PC-3 (cell line): ENCODE measurements at regions not wholly inside any gene's neighbourhood (a gene's known extent, or its start where the extent isn't known, plus 50 kb on each side); places are given as distances from the start of the nearest gene placed in this dataset.

Experiments used
- ATAC-seq: fragments of 200-7000 bp; cut with Tn5 transposase; 2 replicates; pipeline ENCODE4 v1.9.1; 2020; ENCODE audit warnings: mild to moderate bottlenecking, moderate library complexity
- BruUV-seq: library from RNA; stranded (reverse); fragments of 400-500 nt; replicated peaks from 2 replicates; lab custom pipeline; 2021; lab: Mats Ljungman, UMichigan
- CTCF ChIA-PET: fragments of 300-600 bp; sonication (Branson Sonifier 250); formaldehyde crosslinking; loops from one replicate; lab custom pipeline; 2022; ENCODE audit warnings: antibody characterized with exemption; lab: Charles Lee
- POLR2A ChIA-PET: fragments of 300-600 bp; sonication (Branson Sonifier 250); formaldehyde crosslinking; loops from one replicate; lab custom pipeline; 2022; ENCODE audit warnings: antibody characterized with exemption; ENCODE audit not compliant: unreplicated experiment; lab: Charles Lee
- DNase-seq: peaks from one replicate; pipeline ENCODE4 v3.0.0-alpha.2; 2015
- H2AFZ ChIP-seq: fragments of 300-600 bp; sonication (generic); 2 replicates; pipeline ENCODE4 v1.6.0; 2016; ENCODE audit warnings: antibody characterized with exemption, low read length
- H3F3A ChIP-seq: fragments of 300-600 bp; sonication (generic); one replicate; pipeline ENCODE4 v1.6.0; 2017; ENCODE audit warnings: antibody characterized with exemption, low read length, control low read depth, mild to moderate bottlenecking; ENCODE audit not compliant: unreplicated experiment
- H3K27ac ChIP-seq: fragments of 300-600 bp; sonication (generic); 2 replicates; pipeline ENCODE4 v1.5.1; 2016; ENCODE audit warnings: mild to moderate bottlenecking, low read length
- H3K27me3 ChIP-seq: fragments of 300-600 bp; sonication (generic); 2 replicates; pipeline ENCODE4 v1.6.1; 2016; ENCODE audit warnings: low read length, mixed read lengths
- H3K36me3 ChIP-seq: fragments of 300-600 bp; sonication (generic); 2 replicates; pipeline ENCODE4 v1.6.1; 2016; ENCODE audit warnings: low read depth, mixed run types, low read length, mixed read lengths
- H3K4me1 ChIP-seq: fragments of 300-600 bp; sonication (generic); 2 replicates; pipeline ENCODE4 v1.5.1; 2016; ENCODE audit warnings: low read length; ENCODE audit not compliant: insufficient read depth
- H3K4me2 ChIP-seq: fragments of 300-600 bp; sonication (generic); 2 replicates; pipeline ENCODE4 v1.6.0; 2016; ENCODE audit warnings: low read length
- H3K4me3 ChIP-seq: fragments of 300-600 bp; sonication (generic); 2 replicates; pipeline ENCODE4 v1.5.1; 2016; ENCODE audit warnings: mild to moderate bottlenecking, low read length, mixed read lengths
- H3K79me2 ChIP-seq: fragments of 300-600 bp; sonication (generic); 2 replicates; pipeline ENCODE4 v1.6.1; 2017; ENCODE audit warnings: low read length, mixed read lengths
- H3K9ac ChIP-seq: fragments of 300-600 bp; sonication (generic); 2 replicates; pipeline ENCODE4 v1.6.0; 2016; ENCODE audit warnings: mild to moderate bottlenecking, low read length
- H3K9me2 ChIP-seq: fragments of 300-600 bp; sonication (generic); replicated peaks from 2 replicates; pipeline ENCODE4 v1.6.1; 2016; ENCODE audit warnings: mixed run types, low read length, mixed read lengths
- H3K9me3 ChIP-seq: fragments of 300-600 bp; sonication (generic); 2 replicates; pipeline ENCODE4 v1.6.1; 2016; ENCODE audit warnings: low read length, mixed read lengths
- H4K20me1 ChIP-seq: fragments of 300-600 bp; sonication (generic); 2 replicates; pipeline ENCODE4 v1.6.1; 2016; ENCODE audit warnings: low read length, mixed read lengths
- CTCF ChIP-seq: fragments of 300-600 bp; sonication (generic); conservative IDR thresholded peaks from 2 replicates; pipeline ENCODE4 v1.5.1; 2017; ENCODE audit warnings: antibody characterized with exemption, low read depth, mild to moderate bottlenecking, low read length
- EZH2 ChIP-seq: fragments of 300-600 bp; sonication (generic); IDR thresholded peaks from one replicate; pipeline ENCODE4 v1.6.1; 2017; ENCODE audit warnings: antibody characterized with exemption, mild to moderate bottlenecking, low read length; ENCODE audit not compliant: unreplicated experiment
- EZH2phosphoT487 ChIP-seq: fragments of 300-600 bp; sonication (generic); IDR thresholded peaks from 2 replicates; pipeline ENCODE4 v1.6.1; 2018; ENCODE audit warnings: mild to moderate bottlenecking, antibody characterized with exemption, low read length, borderline replicate concordance
- intact Hi-C: fragments of 100-400 bp; cut with micrococcal nuclease; formaldehyde crosslinking; loops from 2 replicates; pipeline ENCODE4 v1.9.0; 2023

- Histone ChIP-seq H3K79me2 (no peaks in the 10 kb centered on the region), H4K20me1 (no peaks in the 10 kb centered on the region), H3K9me3 (0 out of 2 replicates have a peak, but pooled peaks cover 3% of the 10 kb centered on the region), H3F3A (no peaks in the 10 kb centered on the region), H3K9me2 (no peaks in the 10 kb centered on the region), H3K27me3 (no peaks in the 10 kb centered on the region), H3K4me3 (no peak overlapping the region), H3K9ac (no peak overlapping the region), H3K36me3 (no peaks in the 10 kb centered on the region), H2AFZ (no peak overlapping the region), H3K27ac (no peak overlapping the region), H3K4me2 (no peak overlapping the region), H3K4me1 (no peaks in the 10 kb centered on the region)
- DNase-seq: no peak
- CTCF ChIA-PET: no interaction called here
- no peak for ATAC-seq
- TF ChIP-seq EZH2phosphoT487: no peak
- TF ChIP-seq EZH2: no peak
- no peak for TF ChIP-seq CTCF
- intact Hi-C loops: no loop called here
- POLR2A ChIA-PET: no interaction called here
- BruUV-seq: no TSS peak
These were observed 201.2 kb downstream of the FGF10 start for GRCh38 chr5:44187973-44188372.

- H4K20me1 ChIP-seq: no peaks in the 10 kb centered on the region
- intact Hi-C loops: no loop called here
- no peaks in the 10 kb centered on the region for H3K79me2 ChIP-seq
- H3K4me2 ChIP-seq: no peak overlapping the region
- CTCF ChIA-PET: no interaction called here
- no peak for ATAC-seq
- no peaks in the 10 kb centered on the region for H3K9me3 ChIP-seq
- H3K36me3 ChIP-seq: no peaks in the 10 kb centered on the region
- no peak overlapping the region for H3K9ac ChIP-seq
- no peak for DNase-seq
- POLR2A ChIA-PET: no interaction called here
- H2AFZ ChIP-seq: no peak overlapping the region
- no peaks in the 10 kb centered on the region for H3K9me2 ChIP-seq
- no peaks in the 10 kb centered on the region for H3K4me1 ChIP-seq
- no peaks in the 10 kb centered on the region for H3K27me3 ChIP-seq
- no peak overlapping the region for H3K27ac ChIP-seq
- BruUV-seq: no TSS peak
- H3K4me3 ChIP-seq: no peak overlapping the region
- H3F3A ChIP-seq: no peaks in the 10 kb centered on the region
- TF ChIP-seq EZH2phosphoT487 (no peak), EZH2 (no peak), CTCF (no peak)
These were observed 205.5 kb downstream of the FGF10 start for GRCh38 chr5:44183753-44184152.

- no peaks in the 10 kb centered on the region for H3F3A ChIP-seq
- POLR2A ChIA-PET: no interaction called here
- no TSS peak for BruUV-seq
- no peaks in the 10 kb centered on the region for H3K27me3 ChIP-seq
- intact Hi-C loops: no loop called here
- CTCF ChIA-PET: no interaction called here
- TF ChIP-seq CTCF: no peak
- TF ChIP-seq EZH2: no peak
- no peak for TF ChIP-seq EZH2phosphoT487
- no peak overlapping the region for H3K9ac ChIP-seq
- no peak for ATAC-seq
- no peaks in the 10 kb centered on the region for H4K20me1 ChIP-seq
- no peaks in the 10 kb centered on the region for H3K9me3 ChIP-seq
- H3K27ac ChIP-seq: no peak overlapping the region
- H3K9me2 ChIP-seq: no peaks in the 10 kb centered on the region
- H3K4me2 ChIP-seq: no peak overlapping the region
- H2AFZ ChIP-seq: no peak overlapping the region
- DNase-seq: no peak
- no peaks in the 10 kb centered on the region for H3K36me3 ChIP-seq
- no peaks in the 10 kb centered on the region for H3K79me2 ChIP-seq
- no peaks in the 10 kb centered on the region for H3K4me1 ChIP-seq
- no peak overlapping the region for H3K4me3 ChIP-seq
These were observed 205.9 kb downstream of the FGF10 start for GRCh38 chr5:44183312-44183711.
